Mucosa of descending colon (tissue), 3 donors: ENCODE measurements at regions not wholly inside any gene's neighbourhood (a gene's known extent, or its start where the extent isn't known, plus 50 kb on each side); places are given as distances from the start of the nearest gene placed in this dataset.
A peak's percentile ranks its signal among the peaks of the same experiment; 100 is the strongest.

Experiments used
- ATAC-seq: fragments of 200-7000 bp; cut with Tn5 transposase; one replicate; pipeline ENCODE4 v1.9.1; 2020; ENCODE audit warnings: mild to moderate bottlenecking, moderate library complexity
- DNase-seq, 3 donors: peaks; one replicate each; pipeline ENCODE4 v3.0.0-alpha.2; 2020
- H3K36me3 ChIP-seq: fragments of 200-600 bp; one replicate; pipeline ENCODE4 v1.8.0; 2021; ENCODE audit warnings: low read depth, mild to moderate bottlenecking
- H3K4me1 ChIP-seq: fragments of 200-600 bp; one replicate; pipeline ENCODE4 v1.8.0; 2021; ENCODE audit warnings: low read depth, mild to moderate bottlenecking
- H3K4me3 ChIP-seq: fragments of 200-600 bp; one replicate; pipeline ENCODE4 v1.8.0; 2021; ENCODE audit warnings: mild to moderate bottlenecking
- H3K9me3 ChIP-seq: fragments of 200-600 bp; one replicate; pipeline ENCODE4 v1.8.0; 2021; ENCODE audit warnings: mild to moderate bottlenecking
- CTCF ChIP-seq: fragments of 200-600 bp; IDR thresholded peaks from one replicate; pipeline ENCODE4 v1.8.0; 2022; ENCODE audit warnings: antibody characterized with exemption, mild to moderate bottlenecking
- intact Hi-C, 2 donors: fragments of 100-400 bp; cut with DNase I in 1 of 2; cut with micrococcal nuclease in 1 of 2; formaldehyde crosslinking; loops; one replicate each; pipeline versions ENCODE4 v1.11.0 to v1.11.1; 2022; cut with DNase I, micrococcal nuclease
- donor health status: DM: no; HTN: no; CAD: no; lungs with moderate emphysema.
- donor health status: DM: no; HTN: no; CAD: no.
- donor health status: DM: no; HTN: yes; CAD: no.

GRCh38 chr12:91817517-91817916, 328.1 kb downstream of the BTG1 start:
- H3K36me3 ChIP-seq, result no peaks in the 10 kb centered on the region
- DNase-seq, result no peak
- intact Hi-C loops, result loop anchor here in 1 of 2 donors (10.0 kb wide), 1 partner anchor 327 kb away; the partner anchor contains the start of gene BTG1
- no peaks in the 10 kb centered on the region for H3K9me3 ChIP-seq
- no peak for ATAC-seq
- no peak overlapping the region for H3K4me3 ChIP-seq
- no peak for TF ChIP-seq CTCF
- H3K4me1 ChIP-seq, result no peaks in the 10 kb centered on the region

DNA sequence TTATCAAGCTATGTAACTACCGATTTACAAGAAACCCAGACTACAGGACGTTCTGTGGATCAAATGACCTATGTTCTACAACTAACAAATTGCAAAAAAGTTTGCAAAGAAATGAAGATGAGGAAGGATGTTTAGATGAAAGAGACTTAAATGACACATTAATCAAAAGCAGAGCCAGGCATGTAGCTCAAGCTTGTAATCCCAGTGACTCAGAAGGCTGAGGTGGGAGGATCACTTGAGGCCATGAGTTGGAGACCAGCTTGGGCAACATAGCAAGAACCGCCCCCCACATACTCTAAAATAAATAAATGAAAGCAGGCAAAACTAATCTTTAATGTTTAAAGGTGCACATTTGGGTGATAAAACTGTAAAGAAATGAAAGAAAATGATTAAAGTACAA, 331.9 kb downstream of the BTG1 start:
- ATAC-seq (no peak), DNase-seq (no peak)
- H3K9me3 ChIP-seq, result no peaks in the 10 kb centered on the region
- no peak for TF ChIP-seq CTCF
- H3K36me3 ChIP-seq, result no peaks in the 10 kb centered on the region
- H3K4me1 ChIP-seq, result no peaks in the 10 kb centered on the region
- intact Hi-C loops, result loop anchor here in 1 of 2 donors (10.0 kb wide), 1 partner anchor 331 kb away; the partner anchor contains the start of gene BTG1
- H3K4me3 ChIP-seq, result no peak overlapping the region

- peak; percentile 72 for ATAC-seq
These were observed 334.0 kb downstream of the BTG1 start for GRCh38 chr12:91811481-91812287.

GRCh38 chr12:91810531-91811451, 334.9 kb downstream of the BTG1 start:
- DNase-seq, result no peak
- no peak overlapping the region for H3K4me3 ChIP-seq

More at GRCh38 chr12:91811481-91812287, 334.0 kb downstream of the BTG1 start:
- no peak overlapping the region for H3K4me3 ChIP-seq
- no peaks in the 10 kb centered on the region for H3K4me1 ChIP-seq
- peak; percentile 52 for TF ChIP-seq CTCF
- DNase-seq, result peak; percentile 61 to 93 (median 81)
- intact Hi-C loops, result loop anchor here in 1 of 2 donors (10.0 kb wide), 1 partner anchor 333 kb away; the partner anchor contains the start of gene BTG1
- H3K36me3 ChIP-seq, result no peaks in the 10 kb centered on the region
- H3K9me3 ChIP-seq, result peaks cover 9% of the 10 kb centered on the region

More at GRCh38 chr12:91810531-91811451, 334.9 kb downstream of the BTG1 start:
- H3K36me3 ChIP-seq, result no peaks in the 10 kb centered on the region
- intact Hi-C loops, result loop anchor here in 1 of 2 donors (10.0 kb wide), 1 partner anchor 334 kb away; the partner anchor contains the start of gene BTG1
- peaks cover 12% of the 10 kb centered on the region for H3K9me3 ChIP-seq
- ATAC-seq, result no peak
- no peak for TF ChIP-seq CTCF
- H3K4me1 ChIP-seq, result no peaks in the 10 kb centered on the region
